OCI-LY3 (cell line): ENCODE measurements at regions not wholly inside any gene's neighbourhood (a gene's known extent, or its start where the extent isn't known, plus 50 kb on each side); places are given as distances from the start of the nearest gene placed in this dataset.

Experiments used
- H2AFZ ChIP-seq: fragments of 200-600, 300-600 bp; shearing (Covaris generic); 2 replicates; pipeline ENCODE4 v1.6.0; 2014; ENCODE audit warnings: antibody characterized with exemption, low read depth, low read length
- H3K27ac ChIP-seq: fragments of 200-600, 300-600 bp; sonication (generic); 2 replicates; pipeline ENCODE4 v1.5.1; 2014; ENCODE audit warnings: mild to moderate bottlenecking, low read length, moderate library complexity, mixed read lengths
- H3K27me3 ChIP-seq: fragments of 200-600, 300-600 bp; sonication (generic); 2 replicates; pipeline ENCODE4 v1.6.1; 2014; ENCODE audit warnings: low read depth, low read length, mixed read lengths
- H3K36me3 ChIP-seq: fragments of 200-600, 300-600 bp; sonication (generic); replicated peaks from 2 replicates; pipeline ENCODE3; 2014; ENCODE audit warnings: low read depth, low read length, mixed read lengths
- H3K4me1 ChIP-seq: fragments of 300-600, 200-600 bp; sonication (generic); 2 replicates; pipeline ENCODE4 v1.6.1; 2014; ENCODE audit warnings: low read length, mixed read lengths
- H3K4me2 ChIP-seq: fragments of 200-600, 300-600 bp; sonication (generic); 2 replicates; pipeline ENCODE4 v1.6.1; 2014; ENCODE audit warnings: low read length, mixed read lengths
- H3K4me3 ChIP-seq: fragments of 300-600, 200-600 bp; sonication (generic); 2 replicates; pipeline ENCODE4 v1.5.1; 2014; ENCODE audit warnings: antibody characterized with exemption, mild to moderate bottlenecking, low read length, moderate library complexity
- H3K79me2 ChIP-seq: fragments of 300-600, 200-600 bp; shearing (Covaris generic); 2 replicates; pipeline ENCODE4 v1.6.1; 2014; ENCODE audit warnings: mild to moderate bottlenecking, low read length, mixed read lengths
- H3K9ac ChIP-seq: fragments of 300-600, 200-600 bp; shearing (Covaris generic); 2 replicates; pipeline ENCODE4 v1.6.0; 2014; ENCODE audit warnings: mild to moderate bottlenecking, low read length, moderate library complexity
- H3K9me3 ChIP-seq: fragments of 200-600, 300-600 bp; shearing (Covaris generic); 2 replicates; pipeline ENCODE4 v1.6.1; 2014; ENCODE audit warnings: low read length, mixed read lengths; ENCODE audit not compliant: insufficient read depth
- H4K20me1 ChIP-seq: fragments of 200-600, 300-600 bp; sonication (generic); 2 replicates; pipeline ENCODE4 v1.6.1; 2016; ENCODE audit warnings: low read length, mixed read lengths; ENCODE audit not compliant: insufficient read depth
- EZH2phosphoT487 ChIP-seq: fragments of 200-600 bp; shearing (Covaris generic); IDR thresholded peaks from 2 replicates; pipeline ENCODE4 v1.6.1; 2018; ENCODE audit warnings: antibody characterized with exemption, mixed run types, low read depth
- TF ChIP-seq, protein P1 (sequence below): fragments of 200-600, 300-600 bp; sonication (generic); IDR thresholded peaks from 2 replicates; pipeline ENCODE4 v1.5.1; 2014; ENCODE audit warnings: antibody characterized with exemption, low read length, low read depth

DNA sequence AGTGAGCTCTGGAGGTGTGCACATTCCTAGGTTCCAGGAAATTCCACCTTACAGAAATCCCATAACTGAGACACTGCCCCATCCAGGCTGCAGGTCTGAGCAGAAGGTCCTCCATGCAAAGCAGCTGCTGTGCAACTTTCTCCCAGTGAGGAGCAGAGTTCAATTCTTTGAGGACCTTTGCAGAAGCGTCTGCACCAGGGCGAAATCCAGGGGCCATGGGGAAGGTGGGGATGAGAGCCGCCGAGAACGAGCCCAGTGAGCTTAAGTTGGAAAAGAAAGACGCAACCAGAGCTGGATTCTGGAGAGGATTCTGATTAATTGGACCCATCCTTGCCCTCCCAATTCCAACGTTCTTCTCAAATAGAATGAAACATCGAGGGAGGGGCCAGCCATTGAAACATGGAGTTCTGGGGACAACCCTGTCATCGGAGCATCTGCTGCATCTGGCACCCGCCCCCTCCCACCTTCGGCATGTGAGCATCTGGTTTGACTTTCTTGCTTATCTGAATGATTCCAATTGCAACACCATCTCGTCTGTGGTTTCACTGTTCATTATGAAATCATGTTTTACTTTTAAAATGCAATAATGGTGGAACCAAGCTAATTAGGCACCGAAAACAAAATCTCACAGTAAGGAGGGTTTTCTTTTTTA lies 190.6 kb upstream of the FOXF1 start:
- no peak overlapping the region for H3K4me3 ChIP-seq
- no peaks in the 10 kb centered on the region for H3K4me1 ChIP-seq
- no peaks in the 10 kb centered on the region for H3K9me3 ChIP-seq
- no peak overlapping the region for H3K4me2 ChIP-seq
- H3K79me2 ChIP-seq, result no peaks in the 10 kb centered on the region
- no peaks in the 10 kb centered on the region for H3K27me3 ChIP-seq
- H2AFZ ChIP-seq, result no peak overlapping the region
- H4K20me1 ChIP-seq, result no peaks in the 10 kb centered on the region
- H3K36me3 ChIP-seq, result no peaks in the 10 kb centered on the region
- TF ChIP-seq EZH2phosphoT487, result no peak
- TF ChIP-seq, protein P1, sequence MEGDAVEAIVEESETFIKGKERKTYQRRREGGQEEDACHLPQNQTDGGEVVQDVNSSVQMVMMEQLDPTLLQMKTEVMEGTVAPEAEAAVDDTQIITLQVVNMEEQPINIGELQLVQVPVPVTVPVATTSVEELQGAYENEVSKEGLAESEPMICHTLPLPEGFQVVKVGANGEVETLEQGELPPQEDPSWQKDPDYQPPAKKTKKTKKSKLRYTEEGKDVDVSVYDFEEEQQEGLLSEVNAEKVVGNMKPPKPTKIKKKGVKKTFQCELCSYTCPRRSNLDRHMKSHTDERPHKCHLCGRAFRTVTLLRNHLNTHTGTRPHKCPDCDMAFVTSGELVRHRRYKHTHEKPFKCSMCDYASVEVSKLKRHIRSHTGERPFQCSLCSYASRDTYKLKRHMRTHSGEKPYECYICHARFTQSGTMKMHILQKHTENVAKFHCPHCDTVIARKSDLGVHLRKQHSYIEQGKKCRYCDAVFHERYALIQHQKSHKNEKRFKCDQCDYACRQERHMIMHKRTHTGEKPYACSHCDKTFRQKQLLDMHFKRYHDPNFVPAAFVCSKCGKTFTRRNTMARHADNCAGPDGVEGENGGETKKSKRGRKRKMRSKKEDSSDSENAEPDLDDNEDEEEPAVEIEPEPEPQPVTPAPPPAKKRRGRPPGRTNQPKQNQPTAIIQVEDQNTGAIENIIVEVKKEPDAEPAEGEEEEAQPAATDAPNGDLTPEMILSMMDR, result no peak
- H3K9ac ChIP-seq, result no peak overlapping the region
- no peak overlapping the region for H3K27ac ChIP-seq

DNA sequence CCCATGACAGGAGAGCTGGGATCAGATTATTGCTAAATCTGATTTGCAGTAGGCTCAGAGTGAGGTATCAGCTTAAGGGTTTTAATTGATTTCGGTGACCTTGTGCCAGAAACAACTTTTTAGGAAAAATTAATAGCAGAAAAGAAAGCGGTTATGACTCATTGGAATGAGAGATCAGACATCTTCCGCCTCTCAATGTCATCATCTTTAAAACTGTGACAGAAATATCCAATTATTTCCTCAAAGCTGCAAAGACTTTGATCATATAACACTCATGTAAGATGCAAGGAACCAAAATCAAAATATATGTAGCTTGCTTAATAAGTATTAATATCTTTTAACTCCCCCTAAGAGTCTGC lies 190.1 kb upstream of the FOXF1 start:
- Histone ChIP-seq H3K4me1 (no peaks in the 10 kb centered on the region), H3K9ac (no peak overlapping the region), H2AFZ (no peak overlapping the region), H3K79me2 (no peaks in the 10 kb centered on the region), H3K36me3 (no peaks in the 10 kb centered on the region), H3K27ac (no peak overlapping the region), H3K27me3 (no peaks in the 10 kb centered on the region), H4K20me1 (no peaks in the 10 kb centered on the region), H3K9me3 (no peaks in the 10 kb centered on the region), H3K4me2 (no peak overlapping the region), H3K4me3 (no peak overlapping the region)
- no peak for TF ChIP-seq EZH2phosphoT487

DNA sequence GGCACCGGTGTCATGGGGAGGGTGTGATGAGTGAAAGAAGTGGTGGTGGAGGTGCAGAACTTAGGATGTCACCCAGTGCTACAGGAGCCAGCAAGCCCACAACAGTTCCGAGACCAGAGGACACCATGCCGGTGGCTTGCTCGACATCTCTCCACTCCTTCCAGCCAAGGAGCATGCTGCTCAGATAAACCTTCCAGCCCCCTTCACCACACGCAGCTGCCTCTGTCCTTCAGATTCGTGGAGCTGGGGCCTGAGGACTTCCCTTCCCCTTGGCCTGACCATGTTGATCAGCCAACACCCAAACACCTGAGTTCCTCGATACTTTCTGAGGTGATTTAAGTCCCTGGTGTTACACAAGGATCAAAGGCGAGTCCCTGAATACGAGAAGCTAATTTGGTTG lies 188.8 kb upstream of the FOXF1 start:
- Histone ChIP-seq H3K4me1 (no peaks in the 10 kb centered on the region), H3K36me3 (no peaks in the 10 kb centered on the region), H2AFZ (no peak overlapping the region)

DNA sequence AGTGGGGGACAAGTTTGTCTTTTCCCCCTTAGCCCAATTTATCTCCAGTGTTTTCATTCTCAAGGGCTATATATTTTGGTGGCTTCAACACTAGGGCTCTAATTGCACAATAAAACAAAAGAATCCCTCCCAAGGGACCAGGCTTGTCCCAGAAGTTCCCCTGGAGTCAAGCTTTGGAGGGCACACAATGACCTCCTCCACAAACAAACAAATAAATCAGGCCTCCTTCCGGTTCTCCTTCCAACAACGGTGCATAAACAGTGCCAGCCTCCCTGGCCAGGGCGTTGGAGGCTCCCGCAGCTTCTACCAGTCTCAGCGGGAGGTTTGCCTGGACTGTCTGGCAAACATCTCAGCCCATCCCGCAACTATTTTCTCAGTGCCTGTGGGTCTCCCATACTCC lies 188.0 kb upstream of the FOXF1 start:
- H3K9ac ChIP-seq, result no peak overlapping the region
- H3K9me3 ChIP-seq, result no peaks in the 10 kb centered on the region
- H3K4me3 ChIP-seq, result no peak overlapping the region
- no peaks in the 10 kb centered on the region for H3K4me1 ChIP-seq
- H4K20me1 ChIP-seq, result no peaks in the 10 kb centered on the region
- H3K4me2 ChIP-seq, result no peak overlapping the region
- no peak for TF ChIP-seq EZH2phosphoT487
- TF ChIP-seq, protein P1, result no peak
- H3K79me2 ChIP-seq, result no peaks in the 10 kb centered on the region
- no peak overlapping the region for H3K27ac ChIP-seq
- no peaks in the 10 kb centered on the region for H3K27me3 ChIP-seq
- no peaks in the 10 kb centered on the region for H3K36me3 ChIP-seq
- H2AFZ ChIP-seq, result no peak overlapping the region

More for the DNA sequence above, 188.8 kb upstream of the FOXF1 start:
- Histone ChIP-seq H3K4me2 (no peak overlapping the region), H4K20me1 (no peaks in the 10 kb centered on the region), H3K9ac (no peak overlapping the region), H3K27me3 (no peaks in the 10 kb centered on the region), H3K27ac (no peak overlapping the region), H3K79me2 (no peaks in the 10 kb centered on the region), H3K4me3 (no peak overlapping the region), H3K9me3 (no peaks in the 10 kb centered on the region)
- TF ChIP-seq, protein P1, result no peak
- TF ChIP-seq EZH2phosphoT487, result no peak
